H1 (cell line): ENCODE measurements at regions not wholly inside any gene's neighbourhood (a gene's known extent, or its start where the extent isn't known, plus 50 kb on each side); places are given as distances from the start of the nearest gene placed in this dataset.

ENCODE experiments used
- CHD7 ChIP-seq: fragments of 300-600 bp; sonication (generic); IDR thresholded peaks from 2 replicates; pipeline ENCODE4 v1.7.1; 2012; ENCODE audit warnings: low read length, moderate library complexity, mild to moderate bottlenecking, inconsistent platforms; ENCODE audit not compliant: insufficient replicate concordance
- EP300 ChIP-seq, 2 experiments: IDR thresholded peaks; 1 replicate in 1 of 2; 2 replicates in 1 of 2; pipeline ENCODE4 v1.6.1; 2011 to 2012; ENCODE audit warnings: low read depth in 2 of 2, low read length in 2 of 2, mild to moderate bottlenecking in 2 of 2, borderline replicate concordance in 1 of 2, inconsistent platforms in 1 of 2, moderate library complexity in 1 of 2
- GTF2F1 ChIP-seq: IDR thresholded peaks from 2 replicates; pipeline ENCODE4 v1.6.1; 2012; ENCODE audit warnings: low read depth, low read length, improper control_type of control experiment, borderline replicate concordance
- HDAC2 ChIP-seq, 2 experiments: fragments of 300-600 bp in 1 of 2; sonication (generic) in 1 of 2; IDR thresholded peaks; 2 replicates each; pipeline ENCODE4 v1.6.1; 2011 to 2012; ENCODE audit warnings: low read depth in 2 of 2, low read length in 2 of 2, mild to moderate bottlenecking in 2 of 2, moderate library complexity in 2 of 2, borderline replicate concordance in 1 of 2, inconsistent platforms in 1 of 2
- NANOG ChIP-seq: IDR thresholded peaks from 2 replicates; pipeline ENCODE4 v1.6.1; 2011; ENCODE audit warnings: low read length, low read depth, mild to moderate bottlenecking, inconsistent platforms; ENCODE audit not compliant: insufficient read depth, poor library complexity, severe bottlenecking
- PHF8 ChIP-seq: fragments of 200-600 bp; sonication (generic); conservative IDR thresholded peaks from 2 replicates; pipeline ENCODE4 v1.7.1; 2012; ENCODE audit warnings: low read depth, mild to moderate bottlenecking, inconsistent platforms, low read length, moderate library complexity
- POLR2A ChIP-seq, 2 experiments: IDR thresholded peaks; 1 replicate in 1 of 2; 2 replicates in 1 of 2; pipeline ENCODE4 v1.6.1; 2011; ENCODE audit warnings: low read depth in 2 of 2, low read length in 2 of 2, mild to moderate bottlenecking in 2 of 2; ENCODE audit errors: control extremely low read depth in 1 of 2
- RFX5 ChIP-seq: IDR thresholded peaks from 2 replicates; pipeline ENCODE4 v1.6.1; 2011; ENCODE audit warnings: low read depth, low read length, improper control_type of control experiment, borderline replicate concordance
- RNF2 ChIP-seq: fragments of 200-900, 300-1000 bp; sonication (generic); IDR thresholded peaks from 2 replicates; pipeline ENCODE4 v1.7.1; 2016; ENCODE audit warnings: borderline replicate concordance, low read depth, mild to moderate bottlenecking, antibody characterized with exemption, low read length; ENCODE audit not compliant: poor library complexity, severe bottlenecking; ENCODE audit errors: missing control alignments
- SIX5 ChIP-seq: IDR thresholded peaks from 2 replicates; pipeline ENCODE4 v1.6.1; 2011; ENCODE audit warnings: mild to moderate bottlenecking, low read depth, low read length

- TF ChIP-seq CHD7, result no peak
- TF ChIP-seq EP300 (IDR thresholded peaks at IDR 0.05; ENCODE audit: borderline replicate concordance in 1 of 2, low read depth in 2 of 2, low read length in 2 of 2), result no peak
- no peak for TF ChIP-seq PHF8
- no peak for TF ChIP-seq GTF2F1
- no peak for TF ChIP-seq SIX5
- TF ChIP-seq HDAC2 (IDR thresholded peaks at IDR 0.05; ENCODE audit: borderline replicate concordance in 1 of 2, low read depth in 2 of 2, low read length in 2 of 2), result no peak
- no peak for TF ChIP-seq POLR2A (IDR thresholded peaks at IDR 0.05; ENCODE audit: control extremely low read depth in 1 of 2, low read depth in 2 of 2, low read length in 2 of 2)
- TF ChIP-seq NANOG, result no peak
- TF ChIP-seq RNF2, result no peak
- TF ChIP-seq RFX5, result no peak
- TF ChIP-seq, all 59 proteins: peak for 0
Observed at GRCh38 chr2:147438882-147439281, 405.9 kb upstream of the ACVR2A start (continued).
